WTC11 (cell line): ENCODE measurements at regions not wholly inside any gene's neighbourhood (a gene's known extent, or its start where the extent isn't known, plus 50 kb on each side); places are given as distances from the start of the nearest gene placed in this dataset.

ENCODE experiments used
- ZNF263 ChIP-seq: sonication (generic); formaldehyde crosslinking; IDR thresholded peaks from 2 replicates; pipeline ENCODE4 v1.8.1; 2022; ENCODE audit warnings: low read depth, mild to moderate bottlenecking, moderate library complexity, missing genetic modification reagents
- TF ChIP-seq, protein P1 (sequence below): sonication (generic); formaldehyde crosslinking; conservative IDR thresholded peaks from 2 replicates; pipeline ENCODE4 v1.8.1; 2022; ENCODE audit warnings: mild to moderate bottlenecking, missing genetic modification reagents
- TF ChIP-seq, protein P2 (sequence below): fragments of 200-600 bp; IDR thresholded peaks from 2 replicates; pipeline ENCODE4 v1.8.0; 2022; ENCODE audit warnings: antibody characterized with exemption

DNA sequence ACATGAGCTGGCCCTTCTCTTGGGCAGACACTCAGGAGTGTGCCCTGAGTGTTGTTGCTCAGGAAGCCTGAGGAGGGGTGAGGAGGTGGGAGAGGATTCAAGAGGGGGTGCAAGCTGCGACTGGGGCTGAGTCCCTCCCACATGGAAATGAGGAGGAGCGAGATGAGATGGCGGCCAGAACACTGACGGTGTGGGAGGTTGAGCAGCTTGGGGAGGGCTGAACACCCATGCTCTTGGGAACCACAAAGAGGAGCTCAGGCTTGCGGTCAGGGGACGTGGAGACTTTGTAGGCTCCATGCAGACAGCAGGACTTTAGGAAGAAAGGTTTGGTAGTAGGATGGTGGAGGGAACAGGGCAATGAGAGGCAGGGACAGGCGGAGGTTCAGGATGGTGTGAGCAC is 163.2 kb upstream of the SHH start:
- TF ChIP-seq, protein P1, sequence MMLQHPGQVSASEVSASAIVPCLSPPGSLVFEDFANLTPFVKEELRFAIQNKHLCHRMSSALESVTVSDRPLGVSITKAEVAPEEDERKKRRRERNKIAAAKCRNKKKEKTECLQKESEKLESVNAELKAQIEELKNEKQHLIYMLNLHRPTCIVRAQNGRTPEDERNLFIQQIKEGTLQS (CRISPR knock-in tag): no peak
- TF ChIP-seq, protein P2, sequence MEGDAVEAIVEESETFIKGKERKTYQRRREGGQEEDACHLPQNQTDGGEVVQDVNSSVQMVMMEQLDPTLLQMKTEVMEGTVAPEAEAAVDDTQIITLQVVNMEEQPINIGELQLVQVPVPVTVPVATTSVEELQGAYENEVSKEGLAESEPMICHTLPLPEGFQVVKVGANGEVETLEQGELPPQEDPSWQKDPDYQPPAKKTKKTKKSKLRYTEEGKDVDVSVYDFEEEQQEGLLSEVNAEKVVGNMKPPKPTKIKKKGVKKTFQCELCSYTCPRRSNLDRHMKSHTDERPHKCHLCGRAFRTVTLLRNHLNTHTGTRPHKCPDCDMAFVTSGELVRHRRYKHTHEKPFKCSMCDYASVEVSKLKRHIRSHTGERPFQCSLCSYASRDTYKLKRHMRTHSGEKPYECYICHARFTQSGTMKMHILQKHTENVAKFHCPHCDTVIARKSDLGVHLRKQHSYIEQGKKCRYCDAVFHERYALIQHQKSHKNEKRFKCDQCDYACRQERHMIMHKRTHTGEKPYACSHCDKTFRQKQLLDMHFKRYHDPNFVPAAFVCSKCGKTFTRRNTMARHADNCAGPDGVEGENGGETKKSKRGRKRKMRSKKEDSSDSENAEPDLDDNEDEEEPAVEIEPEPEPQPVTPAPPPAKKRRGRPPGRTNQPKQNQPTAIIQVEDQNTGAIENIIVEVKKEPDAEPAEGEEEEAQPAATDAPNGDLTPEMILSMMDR: no peak
- no peak for TF ChIP-seq ZNF263 (CRISPR knock-in tag)
